ENCODE measurements at regions not wholly inside any gene's neighbourhood (a gene's known extent, or its start where the extent isn't known, plus 50 kb on each side); places are given as distances from the start of the nearest gene placed in this dataset.

DNA sequence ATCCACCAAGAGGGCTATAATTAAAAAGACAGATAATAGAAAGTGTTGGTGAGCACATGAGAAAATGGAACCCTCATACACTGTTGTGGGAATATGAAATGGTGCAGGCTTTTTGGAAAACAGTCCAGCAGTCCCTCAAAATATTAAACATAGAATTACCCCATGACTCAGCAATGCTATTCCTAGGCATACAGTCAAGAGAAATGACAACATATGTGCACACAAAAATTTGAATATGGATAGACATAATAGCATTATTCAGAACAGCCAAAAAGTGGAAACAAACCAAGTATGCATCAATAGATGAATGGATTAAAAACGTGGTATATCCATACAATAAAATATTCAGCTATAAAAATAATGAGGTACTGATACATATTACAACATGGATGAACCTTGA, 64.5 kb upstream of the GDF10 start:
- no peak for TF ChIP-seq POLR2A (IDR thresholded peaks at IDR 0.05)
- TF ChIP-seq, protein P1, sequence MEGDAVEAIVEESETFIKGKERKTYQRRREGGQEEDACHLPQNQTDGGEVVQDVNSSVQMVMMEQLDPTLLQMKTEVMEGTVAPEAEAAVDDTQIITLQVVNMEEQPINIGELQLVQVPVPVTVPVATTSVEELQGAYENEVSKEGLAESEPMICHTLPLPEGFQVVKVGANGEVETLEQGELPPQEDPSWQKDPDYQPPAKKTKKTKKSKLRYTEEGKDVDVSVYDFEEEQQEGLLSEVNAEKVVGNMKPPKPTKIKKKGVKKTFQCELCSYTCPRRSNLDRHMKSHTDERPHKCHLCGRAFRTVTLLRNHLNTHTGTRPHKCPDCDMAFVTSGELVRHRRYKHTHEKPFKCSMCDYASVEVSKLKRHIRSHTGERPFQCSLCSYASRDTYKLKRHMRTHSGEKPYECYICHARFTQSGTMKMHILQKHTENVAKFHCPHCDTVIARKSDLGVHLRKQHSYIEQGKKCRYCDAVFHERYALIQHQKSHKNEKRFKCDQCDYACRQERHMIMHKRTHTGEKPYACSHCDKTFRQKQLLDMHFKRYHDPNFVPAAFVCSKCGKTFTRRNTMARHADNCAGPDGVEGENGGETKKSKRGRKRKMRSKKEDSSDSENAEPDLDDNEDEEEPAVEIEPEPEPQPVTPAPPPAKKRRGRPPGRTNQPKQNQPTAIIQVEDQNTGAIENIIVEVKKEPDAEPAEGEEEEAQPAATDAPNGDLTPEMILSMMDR (IDR thresholded peaks at IDR 0.05): no peak
